OCI-LY3 (cell line): ENCODE measurements at regions not wholly inside any gene's neighbourhood (a gene's known extent, or its start where the extent isn't known, plus 50 kb on each side); places are given as distances from the start of the nearest gene placed in this dataset.

ENCODE experiments used
- CTCF ChIP-seq: fragments of 200-600, 300-600 bp; sonication (generic); IDR thresholded peaks from 2 replicates; pipeline ENCODE4 v1.5.1; 2014; ENCODE audit warnings: antibody characterized with exemption, low read length, low read depth
- EZH2phosphoT487 ChIP-seq: fragments of 200-600 bp; shearing (Covaris generic); IDR thresholded peaks from 2 replicates; pipeline ENCODE4 v1.6.1; 2018; ENCODE audit warnings: antibody characterized with exemption, mixed run types, low read depth

DNA sequence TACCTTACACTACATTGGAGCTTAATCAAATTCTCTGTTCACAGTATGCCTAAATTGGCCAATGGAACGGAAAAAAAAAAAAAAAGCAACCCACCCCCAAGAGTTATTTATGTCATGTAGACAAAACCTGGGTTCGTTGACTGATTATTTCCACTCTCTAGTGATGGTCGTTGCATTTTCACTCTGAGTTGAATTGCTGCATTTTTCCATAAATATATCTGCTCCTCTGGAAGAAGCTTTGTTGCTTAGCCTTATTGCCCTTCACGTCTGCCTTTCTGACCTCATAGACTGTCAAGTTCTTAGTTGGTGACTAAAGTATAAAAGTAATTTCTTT, 90.2 kb upstream of the RUNX1 start:
- TF ChIP-seq CTCF (no peak), EZH2phosphoT487 (no peak)
